Psoas muscle (tissue), 7 donors: ENCODE measurements at regions not wholly inside any gene's neighbourhood (a gene's known extent, or its start where the extent isn't known, plus 50 kb on each side); places are given as distances from the start of the nearest gene placed in this dataset.

Experiments used
- ATAC-seq, 4 donors: fragments of 200-7000 bp; cut with Tn5 transposase; one replicate each; pipeline ENCODE4 v1.9.1; 2020; ENCODE audit warnings: moderate library complexity in 3 of 4, mild to moderate bottlenecking in 2 of 4
- DNase-seq, 2 donors: peaks; one replicate each; pipeline ENCODE4 v3.0.0-alpha.2; 2020
- H3K27ac ChIP-seq: fragments of 200-600 bp; one replicate; pipeline ENCODE4 v1.8.0; 2022
- H3K27me3 ChIP-seq, 3 donors: fragments of 200-600 bp in 1 of 3; one replicate each; pipeline versions ENCODE4 v1.6.1 to v1.8.0; 2013 to 2022; ENCODE audit warnings: low read length in 2 of 3, mild to moderate bottlenecking in 2 of 3, moderate library complexity in 1 of 3; ENCODE audit not compliant: insufficient read depth in 3 of 3
- H3K36me3 ChIP-seq, 2 donors: fragments of 200-600 bp in 1 of 2; one replicate each; pipeline versions ENCODE4 v1.6.1 to v1.8.0; 2013 to 2022; ENCODE audit warnings: low read depth in 1 of 2, mild to moderate bottlenecking in 1 of 2, moderate library complexity in 1 of 2; ENCODE audit not compliant: insufficient read depth in 1 of 2
- H3K4me1 ChIP-seq: fragments of 200-600 bp; one replicate; pipeline ENCODE4 v1.8.0; 2022
- H3K4me3 ChIP-seq: fragments of 200-600 bp; one replicate; pipeline ENCODE4 v1.8.0; 2022; ENCODE audit warnings: mild to moderate bottlenecking
- H3K9me3 ChIP-seq: fragments of 200-600 bp; one replicate; pipeline ENCODE4 v1.8.0; 2022
- CTCF ChIP-seq: fragments of 200-600 bp; IDR thresholded peaks from one replicate; pipeline ENCODE4 v1.8.0; 2022; ENCODE audit warnings: antibody characterized with exemption
- WGBS, 3 donors: extraction: QIAGEN DNeasy Blood & Tissue Kit; methylation state at CpG; one replicate each; pipeline versions ENCODE4 v1.1.6 to v1.1.7; 2013; 5-methylcytosine and 5-hydroxymethylcytosine counted together
- intact Hi-C, 2 donors: fragments of 100-400 bp; cut with DNase I; formaldehyde crosslinking; loops; one replicate each; pipeline versions ENCODE4 v1.11.0 to v1.14.2; 2022
- donor health status: healthy with polysubstance abuse.
- donor health status: DM: no; HTN: no; CAD: no; lungs with moderate emphysema.
- donor health status: Bipolar disorder and iron deficiency.
- donor health status: healthy.
- donor health status: DM: yes; HTN: yes; CAD: no.
- donor health status: DM: no; HTN: no; CAD: no.
- donor health status: DM: yes; HTN: yes; CAD: no.

- ATAC-seq (no peak), DNase-seq (no peak)
- intact Hi-C loops = no loop called here
- Histone ChIP-seq H3K27ac (no peak overlapping the region), H3K36me3 (no peaks in the 10 kb centered on the region), H3K4me1 (peaks cover 19% of the 10 kb centered on the region), H3K27me3 (no peaks in the 10 kb centered on the region), H3K9me3 (no peaks in the 10 kb centered on the region), H3K4me3 (no peak overlapping the region)
- TF ChIP-seq CTCF = no peak
Observed at GRCh38 chr11:111444040-111444439, 65.0 kb upstream of the POU2AF1 start.

GRCh38 chr11:111443640-111444039 is 64.6 kb upstream of the POU2AF1 start:
- ATAC-seq = no peak
- no peaks in the 10 kb centered on the region for H3K27me3 ChIP-seq
- H3K4me1 ChIP-seq = peaks cover 16% of the 10 kb centered on the region
- intact Hi-C loops = no loop called here
- H3K27ac ChIP-seq = no peak overlapping the region
- 85 to 86% (median 86%) methylated on average over 7 of the region's 7 CpGs for WGBS, 3 donors
- no peaks in the 10 kb centered on the region for H3K36me3 ChIP-seq
- no peaks in the 10 kb centered on the region for H3K9me3 ChIP-seq
- H3K4me3 ChIP-seq = no peak overlapping the region
- TF ChIP-seq CTCF = no peak
- DNase-seq = no peak

GRCh38 chr11:111443032-111443431 is 64.0 kb upstream of the POU2AF1 start:
- intact Hi-C loops = no loop called here
- Histone ChIP-seq H3K4me3 (no peak overlapping the region), H3K27ac (no peak overlapping the region), H3K27me3 (no peaks in the 10 kb centered on the region), H3K36me3 (no peaks in the 10 kb centered on the region), H3K9me3 (no peaks in the 10 kb centered on the region), H3K4me1 (peaks cover 10% of the 10 kb centered on the region)
- 84 to 95% (median 84%) methylated on average over 2 of the region's 2 CpGs for WGBS, 3 donors
- ATAC-seq (no peak), DNase-seq (no peak)
- TF ChIP-seq CTCF = no peak

- 71 to 89% (median 73%) methylated on average over 8 of the region's 8 CpGs for WGBS, 3 donors
- ATAC-seq (no peak), DNase-seq (no peak)
- Histone ChIP-seq H3K27ac (no peak overlapping the region), H3K27me3 (no peaks in the 10 kb centered on the region), H3K36me3 (no peaks in the 10 kb centered on the region), H3K9me3 (no peaks in the 10 kb centered on the region), H3K4me3 (no peak overlapping the region), H3K4me1 (peaks cover 3% of the 10 kb centered on the region)
- TF ChIP-seq CTCF = no peak
- intact Hi-C loops = no loop called here
Observed at GRCh38 chr11:111441443-111441842, 62.4 kb upstream of the POU2AF1 start.

- Histone ChIP-seq H3K4me3 (no peak overlapping the region), H3K36me3 (no peaks in the 10 kb centered on the region), H3K9me3 (no peaks in the 10 kb centered on the region), H3K27me3 (no peaks in the 10 kb centered on the region), H3K27ac (no peak overlapping the region), H3K4me1 (no peaks in the 10 kb centered on the region)
- WGBS, 3 donors = 86 to 96% (median 90%) methylated on average over 5 of the region's 5 CpGs
- ATAC-seq = no peak
- no peak for DNase-seq
- no peak for TF ChIP-seq CTCF
- intact Hi-C loops = no loop called here
Observed at GRCh38 chr11:111440416-111441205, 61.5 kb upstream of the POU2AF1 start.
